ENCODE measurements at regions not wholly inside any gene's neighbourhood (a gene's known extent, or its start where the extent isn't known, plus 50 kb on each side); places are given as distances from the start of the nearest gene placed in this dataset.

- H3K4me1 ChIP-seq (ENCODE audit: control insufficient read depth, insufficient read depth, low read length) = no peaks in the 10 kb centered on the region
- ChIA-PET POLR2A (no interaction called here), CTCF (interaction anchor here (0.6 kb wide), 1 partner anchor 337 kb away, joined by 3 read pairs; no protein-coding TSS in a partner anchor)
- no peaks in the 10 kb centered on the region for H3K36me3 ChIP-seq (ENCODE audit: control insufficient read depth in 2 of 2, insufficient read depth in 1 of 2, low read length in 2 of 2)
- no peaks in the 10 kb centered on the region for H3K9me3 ChIP-seq (ENCODE audit: control insufficient read depth, insufficient read depth, low read depth, low read length)
- H3K4me3 ChIP-seq (ENCODE audit: low read depth, low read length) = no peak overlapping the region
- TF ChIP-seq GLI2 (tag by site-specific recombination; IDR thresholded peaks at IDR 0.05; ENCODE audit: borderline replicate concordance, low read depth) (no peak), ZBTB48 (tag by site-specific recombination; IDR thresholded peaks at IDR 0.05) (no peak), ZNF132 (tag by site-specific recombination; IDR thresholded peaks at IDR 0.05; ENCODE audit: borderline replicate concordance) (no peak), ZBTB49 (tag by site-specific recombination; IDR thresholded peaks at IDR 0.05; ENCODE audit: low read depth) (no peak), ELK4 (IDR thresholded peaks at IDR 0.05; ENCODE audit: borderline replicate concordance, low read depth, low read length) (no peak), ZNF2 (tag by site-specific recombination; IDR thresholded peaks at IDR 0.05) (no peak), ZNF585B (tag by site-specific recombination; IDR thresholded peaks at IDR 0.05) (no peak), GFI1B (tag by site-specific recombination; IDR thresholded peaks at IDR 0.05) (no peak), ZNF426 (tag by site-specific recombination; IDR thresholded peaks at IDR 0.05) (no peak), ZNF571 (tag by site-specific recombination; IDR thresholded peaks at IDR 0.05) (no peak), ZNF26 (tag by site-specific recombination; IDR thresholded peaks at IDR 0.05) (no peak), EGR2 (tag by site-specific recombination; IDR thresholded peaks at IDR 0.05; ENCODE audit: low read depth) (no peak), ZNF449 (tag by site-specific recombination; IDR thresholded peaks at IDR 0.05) (no peak), ZNF837 (tag by site-specific recombination; IDR thresholded peaks at IDR 0.05) (no peak)
- H3K27ac ChIP-seq (ENCODE audit: extremely low read depth, low read depth, low read length) = no peak overlapping the region
Measured at GRCh38 chr13:40439928-40440327, 226.5 kb downstream of the FOXO1 start.

- POLR2A ChIA-PET = no interaction called here
- CTCF ChIA-PET = no interaction called here
- Histone ChIP-seq H3K9me3 (ENCODE audit: control insufficient read depth, insufficient read depth, low read depth, low read length) (no peaks in the 10 kb centered on the region), H3K4me3 (ENCODE audit: low read depth, low read length) (no peak overlapping the region), H3K36me3 (ENCODE audit: control insufficient read depth in 2 of 2, insufficient read depth in 1 of 2, low read length in 2 of 2) (no peaks in the 10 kb centered on the region), H3K27ac (ENCODE audit: extremely low read depth, low read depth, low read length) (no peak overlapping the region), H3K4me1 (ENCODE audit: control insufficient read depth, insufficient read depth, low read length) (no peaks in the 10 kb centered on the region)
- TF ChIP-seq ZNF184 (tag by site-specific recombination; IDR thresholded peaks at IDR 0.05) (no peak), MZF1 (tag by site-specific recombination; IDR thresholded peaks at IDR 0.05; ENCODE audit: borderline replicate concordance) (no peak), ZNF239 (tag by site-specific recombination; IDR thresholded peaks at IDR 0.05) (no peak), ZFP41 (tag by site-specific recombination; IDR thresholded peaks at IDR 0.05; ENCODE audit: borderline replicate concordance) (no peak), ZSCAN18 (tag by site-specific recombination; IDR thresholded peaks at IDR 0.05) (no peak), ZNF843 (tag by site-specific recombination; IDR thresholded peaks at IDR 0.05) (no peak)
Measured at GRCh38 chr13:40440990-40441820, 225.2 kb downstream of the FOXO1 start.
